Upper lobe of left lung (tissue), 6 donors: ENCODE measurements at regions not wholly inside any gene's neighbourhood (a gene's known extent, or its start where the extent isn't known, plus 50 kb on each side); places are given as distances from the start of the nearest gene placed in this dataset.
A peak's percentile ranks its signal among the peaks of the same experiment; 100 is the strongest.

Source experiments
- ATAC-seq, 2 donors: fragments of 200-7000 bp; cut with Tn5 transposase; one replicate each; pipeline ENCODE4 v1.9.1; 2022; ENCODE audit warnings: mild to moderate bottlenecking in 2 of 2, moderate library complexity in 2 of 2; ENCODE audit not compliant: low FRiP score in 2 of 2
- DNase-seq, 2 donors: peaks; one replicate each; pipeline ENCODE4 v3.0.0-alpha.2; 2019 to 2020
- H3K27ac ChIP-seq, 4 donors: fragments of 200-600 bp; sonication (generic); one replicate each; pipeline ENCODE4 v1.5.1; 2016 to 2019
- H3K27me3 ChIP-seq, 4 donors: fragments of 200-600 bp; sonication (generic); one replicate each; pipeline ENCODE4 v1.5.1; 2017 to 2019
- H3K36me3 ChIP-seq, 4 donors: fragments of 200-600 bp; sonication (generic); one replicate each; pipeline ENCODE4 v1.5.1; 2016 to 2019
- H3K4me1 ChIP-seq, 4 donors: fragments of 200-600 bp; sonication (generic); one replicate each; pipeline ENCODE4 v1.5.1; 2018 to 2019
- H3K4me3 ChIP-seq, 4 donors: fragments of 200-600 bp; sonication (generic); one replicate each; pipeline ENCODE4 v1.5.1; 2017 to 2019; ENCODE audit warnings: mild to moderate bottlenecking in 2 of 4, moderate library complexity in 1 of 4
- H3K9me3 ChIP-seq, 4 donors: fragments of 200-600 bp; sonication (generic); one replicate each; pipeline ENCODE4 v1.5.1; 2018 to 2019
- CTCF ChIP-seq, 6 experiments: fragments of 450-650 bp in 4 of 6; fragments of 200-600 bp in 2 of 6; sonication (generic) in 2 of 6; IDR thresholded peaks; one replicate each; pipeline ENCODE4 v1.5.1; 2016 to 2019; ENCODE audit warnings: antibody characterized with exemption in 6 of 6
- EP300 ChIP-seq, 4 donors: sonication (generic); formaldehyde crosslinking; IDR thresholded peaks; one replicate each; pipeline ENCODE4 v1.5.1; 2017; ENCODE audit warnings: antibody characterized with exemption in 4 of 4, control low read depth in 2 of 4
- POLR2A ChIP-seq, 4 donors: fragments of 450-650 bp; IDR thresholded peaks; one replicate each; pipeline ENCODE4 v1.5.1; 2016 to 2017; ENCODE audit warnings: antibody characterized with exemption in 4 of 4, mild to moderate bottlenecking in 2 of 4
- POLR2AphosphoS5 ChIP-seq, 2 donors: sonication (generic); formaldehyde crosslinking; IDR thresholded peaks; one replicate each; pipeline ENCODE4 v1.5.1; 2017; ENCODE audit warnings: antibody characterized with exemption in 2 of 2
- WGBS, 2 donors: methylation state at CpG; one replicate each; pipeline ENCODE4 v1.1.5; 2017 to 2018; 5-methylcytosine and 5-hydroxymethylcytosine counted together
- donor health status: DM: no; HTN: no; CAD: no; lungs with moderate emphysema.
- donor health status: DM: no; HTN: yes; CAD: no; lungs with severe emphysema.

- no peak overlapping the region for H3K27ac ChIP-seq
These were observed 183.7 kb upstream of the BCOR start for GRCh38 chrX:40281336-40282005.

GRCh38 chrX:40279762-40280161, 182.0 kb upstream of the BCOR start:
- Histone ChIP-seq H3K9me3 (peaks cover 0 to 16% (median 0%) of the 10 kb centered on the region in 4 donors), H3K27me3 (no peaks in the 10 kb centered on the region), H3K4me1 (no peaks in the 10 kb centered on the region), H3K36me3 (no peaks in the 10 kb centered on the region), H3K27ac (no peak overlapping the region), H3K4me3 (no peak overlapping the region)
- WGBS, 2 donors = 76 to 80% methylated on average over 3 to 5 of the region's 5 CpGs
- no peak for ATAC-seq
- TF ChIP-seq CTCF (IDR thresholded peaks at IDR 0.05) (no peak), POLR2AphosphoS5 (IDR thresholded peaks at IDR 0.05) (no peak), POLR2A (IDR thresholded peaks at IDR 0.05) (no peak), EP300 (IDR thresholded peaks at IDR 0.05) (no peak)
- DNase-seq = no peak

More at GRCh38 chrX:40281336-40282005, 183.7 kb upstream of the BCOR start:
- TF ChIP-seq POLR2AphosphoS5 (IDR thresholded peaks at IDR 0.05) = no peak
- no peak for TF ChIP-seq EP300 (IDR thresholded peaks at IDR 0.05)
- no peak for TF ChIP-seq CTCF (IDR thresholded peaks at IDR 0.05)
- no peak for TF ChIP-seq POLR2A (IDR thresholded peaks at IDR 0.05)
- Histone ChIP-seq H3K4me1 (no peaks in the 10 kb centered on the region), H3K9me3 (peaks cover 0 to 12% (median 0%) of the 10 kb centered on the region in 4 donors), H3K4me3 (no peak overlapping the region), H3K27me3 (no peaks in the 10 kb centered on the region), H3K36me3 (no peaks in the 10 kb centered on the region)
- ATAC-seq = no peak
- DNase-seq = no peak
- 53 to 61% methylated on average over 3 to 4 of the region's 4 CpGs for WGBS, 2 donors

GRCh38 chrX:40279091-40279430, 181.3 kb upstream of the BCOR start:
- ATAC-seq (no peak), DNase-seq (no peak)
- Histone ChIP-seq H3K27me3 (no peaks in the 10 kb centered on the region), H3K36me3 (no peaks in the 10 kb centered on the region), H3K4me3 (no peak overlapping the region), H3K9me3 (peaks cover 0 to 15% (median 0%) of the 10 kb centered on the region in 4 donors), H3K27ac (no peak overlapping the region), H3K4me1 (no peaks in the 10 kb centered on the region)
- WGBS, 2 donors = 60 to 70% methylated on average over 1 to 3 of the region's 3 CpGs
- TF ChIP-seq CTCF (IDR thresholded peaks at IDR 0.05) = no peak
- no peak for TF ChIP-seq EP300 (IDR thresholded peaks at IDR 0.05)
- no peak for TF ChIP-seq POLR2A (IDR thresholded peaks at IDR 0.05)
- TF ChIP-seq POLR2AphosphoS5 (IDR thresholded peaks at IDR 0.05) = no peak

GRCh38 chrX:40278340-40279090, 180.8 kb upstream of the BCOR start:
- WGBS, 2 donors = 72 to 74% methylated on average over 8 to 10 of the region's 10 CpGs
- no peaks in the 10 kb centered on the region for H3K36me3 ChIP-seq
- DNase-seq (no peak), ATAC-seq (peak in 1 of 2 donors; percentile 84)
- H3K4me3 ChIP-seq = no peak overlapping the region
- H3K27ac ChIP-seq = no peak overlapping the region
- peaks cover 0 to 15% (median 0%) of the 10 kb centered on the region in 4 donors for H3K9me3 ChIP-seq
- TF ChIP-seq EP300 (IDR thresholded peaks at IDR 0.05) (no peak), CTCF (IDR thresholded peaks at IDR 0.05) (no peak), POLR2AphosphoS5 (IDR thresholded peaks at IDR 0.05) (no peak), POLR2A (IDR thresholded peaks at IDR 0.05) (no peak)
- no peaks in the 10 kb centered on the region for H3K4me1 ChIP-seq
- no peaks in the 10 kb centered on the region for H3K27me3 ChIP-seq
